Stimulated activated CD4-positive, alpha-beta T cell treated with anti-CD3 and anti-CD28 coated beads, Interleukin-4, amount 100 ng/mL, for 4 hours (primary cell): ENCODE measurements at regions not wholly inside any gene's neighbourhood (a gene's known extent, or its start where the extent isn't known, plus 50 kb on each side); places are given as distances from the start of the nearest gene placed in this dataset.
"Not testable (repeated sequence)": the region's sequence is repeated elsewhere in the genome, so short reads cannot be mapped to it uniquely, and the experiment has no call there.

Experiments
- DNase-seq, 2 experiments: peaks; one replicate each; pipeline ENCODE4 v3.0.0-alpha.2; 2020

DNA sequence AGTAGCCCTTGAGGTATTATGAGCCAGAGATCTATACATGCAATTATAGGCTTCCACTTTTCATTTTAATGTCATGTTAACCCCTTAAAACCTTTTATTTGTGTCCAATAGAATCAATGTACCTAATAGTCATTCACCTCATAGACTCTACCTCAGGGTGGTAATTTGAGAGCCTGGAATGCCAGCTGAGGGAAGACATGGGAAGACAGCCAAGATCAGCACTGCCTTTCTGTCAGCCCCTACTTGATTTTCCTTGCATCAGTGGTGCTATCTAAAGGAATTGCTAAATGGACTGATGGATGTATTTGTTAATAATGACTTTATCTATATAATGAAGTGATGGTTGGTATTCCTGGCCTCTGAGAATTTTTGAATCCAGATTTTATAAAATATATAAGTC, 113.3 kb upstream of the GBE1 start:
- DNase-seq: no peak

DNA sequence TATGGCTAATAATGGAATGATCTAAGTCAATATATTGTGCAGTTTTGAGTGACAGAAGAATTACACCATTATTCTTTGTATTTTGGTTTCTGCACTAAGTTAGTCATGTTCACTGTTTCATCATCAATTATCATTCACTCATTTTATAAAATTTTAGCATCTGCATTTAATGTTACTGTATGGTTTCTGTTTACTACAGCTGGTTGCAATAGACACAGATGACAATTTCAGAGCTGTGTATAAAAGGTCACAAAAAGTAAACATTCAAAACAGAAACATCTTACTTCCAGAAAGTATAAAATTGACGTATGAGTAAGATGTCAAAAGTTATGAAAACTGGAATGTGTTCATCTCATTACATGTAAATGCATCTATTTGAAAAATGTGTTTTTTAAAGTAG, 111.1 kb upstream of the GBE1 start:
- no peak for DNase-seq

DNA sequence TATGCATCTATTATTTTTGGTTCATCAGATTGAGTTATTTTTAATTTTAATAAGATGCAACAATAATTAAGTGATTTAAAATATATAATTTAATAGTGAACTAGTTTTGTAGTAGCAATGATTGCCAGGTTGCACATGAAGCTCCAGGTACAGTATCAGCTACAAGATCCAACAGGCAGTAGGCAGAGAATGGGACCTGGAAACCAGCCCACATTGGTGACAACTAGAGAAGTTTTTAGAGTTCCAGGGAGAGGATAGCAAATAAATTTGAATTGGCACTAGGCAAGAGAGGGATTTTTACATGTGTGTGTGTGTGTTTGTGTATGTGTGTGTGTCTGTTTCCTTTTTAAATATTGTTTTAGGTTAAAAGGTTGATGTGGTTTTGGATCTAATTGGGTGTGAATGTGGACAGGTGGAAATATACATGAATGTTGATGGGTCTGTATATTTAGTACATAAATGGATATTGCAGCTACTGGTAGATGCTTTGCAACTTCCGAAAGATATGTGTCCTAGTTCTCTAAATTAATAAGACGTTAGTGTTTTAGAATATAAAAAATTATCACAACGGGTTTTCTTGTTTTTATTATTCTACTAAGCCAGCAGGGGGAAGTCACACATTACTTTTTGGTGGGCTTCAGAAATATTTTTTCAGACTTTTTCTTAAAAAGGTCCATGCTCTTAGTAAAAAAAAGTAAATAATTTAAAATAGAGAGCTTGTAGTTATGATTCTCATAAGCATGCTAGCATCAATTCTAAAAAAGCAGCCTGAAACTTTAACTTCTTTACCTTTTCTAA, 110.1 kb upstream of the GBE1 start:
- DNase-seq: no peak

DNA sequence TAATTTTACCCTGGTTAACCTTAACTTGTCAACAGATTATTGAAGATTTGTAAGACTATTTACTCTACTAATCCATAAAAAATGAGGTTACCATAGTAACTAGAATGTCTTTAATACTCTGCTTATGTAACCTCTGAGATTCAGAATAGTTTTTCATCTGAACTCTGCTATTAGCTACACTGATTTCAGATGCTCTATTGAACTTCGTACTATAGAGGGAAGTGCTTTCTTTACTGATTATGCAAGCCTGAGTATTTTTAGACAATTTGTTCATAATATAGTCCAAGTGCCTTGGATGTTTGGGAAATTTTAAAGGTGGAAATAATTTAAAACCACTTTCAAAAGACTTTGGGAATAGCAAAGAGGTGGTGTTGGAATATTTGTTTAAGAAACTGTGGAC, 107.9 kb upstream of the GBE1 start:
- DNase-seq: no peak

DNA sequence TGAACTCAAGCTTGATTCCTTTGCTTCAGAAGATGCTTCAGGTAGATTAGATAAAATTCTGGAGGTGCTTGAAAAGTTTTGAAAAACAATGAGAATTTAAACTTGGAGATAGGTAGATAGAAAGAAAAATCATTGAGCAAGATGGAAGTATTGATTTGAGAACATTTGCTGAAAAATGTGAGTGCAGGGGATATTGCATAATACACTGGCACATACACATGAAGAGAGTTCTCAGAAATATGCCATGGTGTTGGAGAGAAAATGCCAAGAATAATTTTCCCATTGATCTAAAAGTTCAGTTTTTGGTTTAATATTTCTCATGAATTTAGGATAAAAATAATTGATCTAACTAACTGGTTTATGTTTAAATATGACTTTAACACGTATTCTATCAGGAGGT, 107.2 kb upstream of the GBE1 start:
- no peak for DNase-seq

DNA sequence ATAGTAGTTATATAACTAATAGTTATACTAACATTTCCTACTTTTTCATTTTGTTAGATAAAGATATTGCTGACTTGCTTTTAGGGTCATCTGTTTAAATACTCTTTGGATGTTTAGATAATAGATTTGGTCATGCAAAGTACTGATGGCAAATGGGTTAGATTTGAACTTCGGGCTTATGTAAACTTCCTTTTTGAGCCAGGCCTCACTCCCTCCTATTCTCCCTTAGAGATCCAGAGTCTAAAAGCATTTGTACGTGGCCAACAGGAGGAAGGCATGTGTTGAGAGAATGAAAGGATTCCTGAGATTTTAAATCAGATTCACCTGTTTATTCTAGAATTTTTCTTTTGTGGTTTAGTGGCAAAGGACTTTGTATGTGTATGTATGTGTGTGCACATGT, 106.4 kb upstream of the GBE1 start:
- DNase-seq: no peak

DNA sequence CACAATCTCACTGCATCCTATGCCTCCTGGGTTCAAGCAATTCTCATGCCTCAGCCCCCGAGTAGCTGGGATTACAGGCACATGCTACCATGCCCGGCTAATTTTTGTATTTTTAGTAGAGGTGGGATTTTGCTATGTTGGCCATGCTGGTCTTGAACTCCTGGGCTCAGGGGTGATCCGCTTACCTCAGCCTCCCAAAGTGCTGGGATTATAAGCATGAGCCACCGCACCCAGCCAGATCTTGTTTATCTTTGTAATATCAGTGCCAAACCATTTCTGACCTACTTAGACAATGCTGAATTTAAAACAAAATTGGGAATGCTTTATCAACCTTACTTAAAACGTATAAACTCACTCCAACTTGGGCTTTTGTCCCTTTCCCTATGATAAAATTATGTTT, 103.7 kb upstream of the GBE1 start:
- not testable (repeated sequence) for DNase-seq

DNA sequence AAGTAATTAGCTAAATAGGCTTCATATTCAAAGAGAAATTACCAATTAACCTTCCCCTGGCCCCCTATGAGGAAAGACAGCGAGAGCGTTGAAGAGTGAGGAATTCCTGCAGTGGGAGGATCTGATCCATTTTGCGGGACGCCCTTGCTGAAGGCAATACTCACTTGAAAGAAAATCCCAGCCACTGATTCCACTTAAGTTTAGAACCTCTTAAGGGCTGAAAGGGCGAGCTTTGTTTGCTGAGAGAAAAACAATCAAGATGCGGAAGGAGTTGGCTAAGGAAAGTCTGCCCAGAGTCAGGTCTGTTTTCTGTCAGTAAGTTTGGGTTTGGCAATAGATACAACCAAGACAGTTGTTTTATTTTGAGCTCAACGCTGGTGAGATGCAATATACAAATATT, 102.8 kb upstream of the GBE1 start:
- no peak for DNase-seq

DNA sequence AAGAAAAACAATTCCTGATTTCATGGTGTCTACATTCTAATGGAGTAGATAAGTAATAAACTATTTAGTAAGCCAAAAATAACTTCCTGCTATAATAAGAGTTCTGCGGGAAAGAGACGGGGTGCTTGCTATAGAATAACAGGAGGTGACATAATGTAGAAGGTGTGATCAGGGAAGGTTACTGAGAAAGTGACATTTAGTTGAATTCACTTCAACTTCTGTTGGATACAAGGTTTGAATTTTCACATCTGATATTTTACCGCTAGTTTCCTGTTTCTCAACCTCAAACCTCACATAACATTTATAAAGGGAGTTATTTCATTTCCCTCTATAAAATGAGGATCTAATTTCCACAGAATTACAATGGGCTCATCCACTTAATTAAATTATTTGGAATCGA, 102.3 kb upstream of the GBE1 start:
- no peak for DNase-seq

DNA sequence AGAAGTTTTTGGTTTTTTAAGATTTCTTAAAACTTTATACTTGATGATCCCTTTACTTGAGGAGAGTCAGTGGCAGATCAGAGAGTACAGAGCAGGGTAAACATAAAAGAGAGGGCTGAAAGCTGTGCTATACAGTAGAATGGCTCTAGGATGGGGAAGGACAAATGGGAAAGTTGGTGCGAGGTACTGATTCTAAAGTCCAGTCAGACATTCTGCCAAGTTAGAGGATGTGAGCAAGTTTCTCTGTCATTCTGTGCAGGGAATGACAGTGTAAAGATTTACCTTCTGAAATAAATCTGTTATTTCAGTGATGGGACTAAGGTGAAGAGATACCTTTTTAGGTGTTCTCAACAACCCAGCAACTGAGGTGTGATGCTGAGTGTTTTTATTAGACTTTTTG, 100.1 kb upstream of the GBE1 start:
- DNase-seq: no peak

DNA sequence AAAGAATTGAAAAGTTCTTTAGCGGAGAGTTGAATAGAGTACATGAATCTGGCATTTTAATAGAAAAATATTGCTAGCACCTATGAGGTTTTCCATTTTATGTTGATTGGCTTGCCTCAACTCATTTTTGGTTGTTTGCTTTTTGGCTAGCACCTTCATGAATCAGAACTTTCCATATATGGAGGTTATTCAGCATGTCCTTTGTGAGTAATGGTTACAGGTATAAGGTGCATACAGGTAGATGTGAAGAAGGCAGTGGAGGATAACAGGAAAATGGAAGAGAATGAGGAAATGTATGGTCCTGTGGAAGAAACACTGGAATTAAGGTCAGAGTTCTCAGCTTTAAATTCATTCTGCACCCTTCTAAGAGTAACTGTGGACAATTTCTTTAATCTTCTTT, 98.1 kb upstream of the GBE1 start:
- no peak for DNase-seq

DNA sequence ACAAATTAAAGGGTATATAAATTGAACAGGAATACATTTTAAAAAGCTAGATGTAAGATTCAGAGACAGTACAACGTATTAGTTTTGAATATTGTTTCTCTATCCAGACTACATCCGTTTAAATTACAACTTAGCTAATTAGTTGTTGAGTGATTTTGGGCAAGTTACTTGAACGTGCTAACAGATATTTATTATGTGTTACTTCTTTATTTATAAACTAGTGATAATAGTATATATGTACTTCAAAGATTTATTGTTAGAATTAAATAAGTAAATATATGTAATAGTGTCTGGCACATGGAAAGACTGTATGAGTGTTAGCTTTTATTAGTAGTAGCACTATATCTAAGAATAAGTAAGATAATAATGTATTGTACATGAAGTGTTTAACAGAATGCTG, 92.0 kb upstream of the GBE1 start:
- no peak for DNase-seq

DNA sequence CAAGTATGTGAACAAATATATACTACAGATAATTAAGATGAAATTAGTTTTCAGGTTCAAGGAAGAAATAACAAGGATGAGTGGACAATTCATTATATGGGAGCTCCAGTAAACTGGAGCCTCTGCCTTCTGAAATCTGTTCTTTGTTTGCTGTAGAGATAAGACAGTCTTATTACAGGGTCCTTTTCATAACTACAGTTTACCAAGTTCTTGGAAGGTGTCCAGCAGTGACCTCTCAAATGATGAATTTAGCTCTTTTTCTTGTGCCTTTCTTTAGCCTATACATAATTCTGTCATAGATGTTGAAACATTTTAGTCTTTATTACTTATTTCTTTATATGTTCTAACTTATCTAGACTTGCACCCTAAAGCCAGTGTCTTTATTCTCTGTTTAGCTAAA, 89.7 kb upstream of the GBE1 start:
- no peak for DNase-seq

DNA sequence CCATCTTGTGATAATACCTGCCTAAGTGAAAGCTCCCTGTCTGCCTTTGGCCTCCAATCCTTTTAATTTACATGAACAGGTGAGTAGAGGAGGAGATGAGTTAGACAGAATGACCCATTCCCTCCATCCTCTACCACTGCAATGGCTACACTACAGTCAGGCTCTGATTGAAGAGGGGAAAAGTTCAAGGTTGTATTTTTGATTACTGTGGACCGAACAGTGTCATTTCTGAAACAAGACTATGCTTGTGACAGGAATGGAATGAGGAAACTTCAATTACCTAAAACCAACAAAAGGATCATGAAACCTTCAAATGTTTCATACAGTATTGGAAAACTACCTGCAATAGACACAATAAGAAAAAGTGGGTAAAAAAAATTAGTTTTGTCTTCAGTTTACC, 85.5 kb upstream of the GBE1 start:
- no peak for DNase-seq

DNA sequence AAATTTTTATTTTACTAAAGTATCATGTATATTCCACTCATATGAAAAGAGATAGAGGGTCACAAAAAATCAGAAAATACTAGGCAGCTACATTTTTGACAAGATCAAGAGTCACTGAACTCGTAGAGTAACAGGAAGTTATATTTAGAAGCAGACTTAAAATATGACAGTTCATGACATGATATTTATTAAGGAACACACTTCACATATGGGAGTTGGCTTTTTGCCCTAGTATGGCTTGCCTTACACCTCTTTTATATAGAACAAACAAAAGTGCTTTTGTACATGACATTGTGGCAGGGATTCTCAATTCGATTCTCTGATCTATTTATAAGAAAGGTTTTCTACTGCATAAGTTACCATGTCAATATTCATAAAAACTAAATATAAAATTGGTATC, 80.1 kb upstream of the GBE1 start:
- no peak for DNase-seq

DNA sequence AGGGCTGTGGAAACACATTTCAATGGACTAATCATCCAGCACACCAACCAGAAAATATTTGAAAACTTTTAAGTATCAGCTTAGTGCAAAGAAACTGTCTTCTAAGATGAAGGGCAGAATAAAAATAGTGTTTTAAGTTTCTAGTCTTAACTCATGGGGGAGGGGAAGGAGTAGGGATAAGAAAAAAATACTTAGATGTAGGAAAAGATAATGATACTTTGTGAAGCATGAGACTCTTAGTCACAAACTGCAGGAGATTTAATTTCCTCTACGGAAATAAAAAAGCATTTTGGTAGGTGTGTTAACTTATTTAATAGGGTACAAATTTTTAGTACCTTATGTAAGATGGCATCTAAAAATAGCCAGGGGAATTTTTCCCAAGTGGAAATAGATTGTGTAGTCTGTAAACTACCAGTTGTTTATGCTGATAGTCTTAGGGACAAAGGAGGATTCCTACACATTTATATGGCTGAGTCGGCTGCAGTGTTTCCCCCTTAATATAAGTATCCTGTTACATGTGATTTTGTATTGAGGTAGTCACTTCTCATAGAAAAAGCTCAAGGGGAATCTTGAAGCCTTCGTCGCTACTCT, 78.2 kb upstream of the GBE1 start:
- no peak for DNase-seq

DNA sequence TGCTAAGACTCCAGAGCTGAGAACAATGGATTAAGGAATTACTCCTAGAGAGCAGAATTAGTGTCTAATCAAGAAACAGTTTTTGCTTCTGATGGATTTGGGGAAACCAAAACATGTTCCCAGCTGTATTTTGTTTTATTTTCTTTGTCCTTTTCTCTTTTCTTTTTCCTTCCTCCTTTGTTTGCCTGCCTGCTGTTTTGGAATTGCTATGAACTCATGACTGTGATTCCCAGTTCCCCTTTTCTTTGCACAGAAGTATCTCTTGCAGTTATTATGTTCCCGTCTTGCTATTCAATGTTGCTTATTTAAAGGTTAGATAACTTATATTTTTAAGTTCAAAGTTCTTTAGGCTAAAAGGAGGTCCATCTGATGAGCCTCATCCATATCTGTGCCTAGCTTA, 77.0 kb upstream of the GBE1 start:
- DNase-seq: no peak

DNA sequence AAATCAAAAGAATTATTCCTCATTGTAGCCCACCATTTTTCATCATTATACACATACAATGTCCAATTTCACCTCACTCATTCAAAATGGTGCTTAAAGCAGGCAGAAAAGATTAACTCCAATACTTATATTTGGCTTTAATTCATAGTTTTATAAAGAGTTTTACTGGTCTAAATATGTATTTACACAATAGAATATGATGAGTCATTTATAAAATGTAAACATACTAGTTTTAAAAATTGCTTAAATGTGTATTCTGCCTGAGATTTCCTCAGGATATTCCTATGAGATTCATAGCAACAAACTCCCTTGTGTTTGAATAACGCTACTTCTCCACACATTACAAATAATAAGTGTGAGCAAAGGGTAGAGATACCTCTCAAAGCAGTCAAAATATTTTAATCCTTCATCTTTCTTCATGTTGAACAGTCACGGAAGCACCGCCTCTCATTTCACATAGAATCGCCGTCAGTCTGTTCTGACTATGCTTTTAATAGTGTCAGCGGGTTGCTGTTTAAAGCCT, 75.7 kb upstream of the GBE1 start:
- DNase-seq: no peak

DNA sequence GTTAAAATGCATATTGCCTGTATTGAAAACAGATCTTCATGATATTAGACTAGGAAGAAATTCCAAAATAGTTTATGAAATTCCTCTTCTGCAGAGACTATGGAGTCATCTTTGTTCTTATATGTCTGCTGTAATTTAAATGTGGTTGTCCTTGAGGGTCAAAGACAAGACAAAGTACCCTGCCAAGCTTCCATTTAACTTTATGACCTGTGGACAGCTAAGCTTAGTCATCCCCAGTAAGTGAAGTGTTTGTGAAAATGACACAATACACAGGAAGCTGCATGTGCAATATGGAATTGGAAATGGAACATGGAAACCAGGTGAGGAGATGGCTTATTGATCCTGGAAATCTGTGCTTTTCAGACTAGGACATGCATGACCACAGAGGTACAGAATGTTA, 68.5 kb upstream of the GBE1 start:
- no peak for DNase-seq

DNA sequence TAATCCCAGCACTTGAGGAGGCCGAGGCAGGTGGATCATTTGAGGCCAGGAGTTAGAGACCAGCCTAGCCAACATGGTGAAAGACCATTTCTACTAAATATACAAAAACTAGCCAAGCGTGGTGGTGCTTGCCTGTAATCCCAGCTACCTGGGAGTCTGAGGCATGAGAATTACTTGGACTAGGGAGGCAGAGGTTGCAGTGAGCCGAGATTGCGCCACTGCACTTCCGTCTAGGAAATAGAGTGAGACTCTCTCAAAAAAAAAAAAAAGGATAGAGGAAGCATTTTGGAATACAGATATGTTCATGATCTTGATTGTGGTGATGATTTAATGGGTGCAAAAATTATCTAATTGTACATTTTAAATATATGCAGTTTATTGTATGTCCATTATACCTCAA, 67.8 kb upstream of the GBE1 start:
- not testable (repeated sequence) for DNase-seq

DNA sequence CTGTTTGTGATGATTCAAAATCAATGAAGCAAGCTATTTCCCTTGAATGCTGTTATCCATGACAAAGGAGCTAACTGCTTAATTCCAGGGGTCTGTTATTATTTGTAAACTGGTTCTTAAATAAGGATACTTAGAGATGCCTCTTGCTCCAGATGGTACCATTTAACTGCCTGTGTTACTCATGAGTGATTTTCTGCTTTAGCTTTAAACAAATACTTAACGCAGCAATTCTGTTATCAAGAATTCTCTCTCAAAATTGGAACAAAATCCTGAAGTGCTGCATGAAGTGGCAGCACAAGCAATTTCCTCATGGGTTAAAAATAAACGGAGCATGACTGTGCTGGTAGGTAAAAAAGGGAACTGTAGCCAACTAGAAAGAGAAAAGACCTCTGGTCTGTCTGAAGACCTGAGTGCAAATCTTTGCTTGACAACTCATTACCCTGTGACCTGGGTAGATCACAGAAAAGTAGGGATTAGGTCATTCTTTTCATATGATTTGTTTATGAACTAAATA, 62.5 kb upstream of the GBE1 start:
- no peak for DNase-seq

DNA sequence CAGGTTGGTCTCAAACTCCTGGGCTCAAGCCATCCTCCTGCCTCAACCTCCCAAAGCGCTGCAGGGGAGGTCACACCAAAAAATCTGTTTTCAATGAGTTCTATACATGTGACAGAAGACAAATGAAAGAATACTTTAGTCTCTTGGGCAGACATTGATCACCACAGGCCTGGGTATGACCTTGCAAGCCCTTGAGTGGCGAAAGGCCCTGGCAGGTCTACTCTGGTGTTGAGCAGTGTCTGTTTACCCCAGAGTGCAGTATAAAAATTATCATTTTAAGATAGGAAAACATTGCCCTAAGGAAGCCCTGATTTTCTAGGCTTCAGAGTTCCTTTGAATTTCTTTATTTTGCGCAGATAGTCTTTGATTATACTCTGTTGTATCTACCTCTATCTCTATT, 61.6 kb upstream of the GBE1 start:
- no peak for DNase-seq

DNA sequence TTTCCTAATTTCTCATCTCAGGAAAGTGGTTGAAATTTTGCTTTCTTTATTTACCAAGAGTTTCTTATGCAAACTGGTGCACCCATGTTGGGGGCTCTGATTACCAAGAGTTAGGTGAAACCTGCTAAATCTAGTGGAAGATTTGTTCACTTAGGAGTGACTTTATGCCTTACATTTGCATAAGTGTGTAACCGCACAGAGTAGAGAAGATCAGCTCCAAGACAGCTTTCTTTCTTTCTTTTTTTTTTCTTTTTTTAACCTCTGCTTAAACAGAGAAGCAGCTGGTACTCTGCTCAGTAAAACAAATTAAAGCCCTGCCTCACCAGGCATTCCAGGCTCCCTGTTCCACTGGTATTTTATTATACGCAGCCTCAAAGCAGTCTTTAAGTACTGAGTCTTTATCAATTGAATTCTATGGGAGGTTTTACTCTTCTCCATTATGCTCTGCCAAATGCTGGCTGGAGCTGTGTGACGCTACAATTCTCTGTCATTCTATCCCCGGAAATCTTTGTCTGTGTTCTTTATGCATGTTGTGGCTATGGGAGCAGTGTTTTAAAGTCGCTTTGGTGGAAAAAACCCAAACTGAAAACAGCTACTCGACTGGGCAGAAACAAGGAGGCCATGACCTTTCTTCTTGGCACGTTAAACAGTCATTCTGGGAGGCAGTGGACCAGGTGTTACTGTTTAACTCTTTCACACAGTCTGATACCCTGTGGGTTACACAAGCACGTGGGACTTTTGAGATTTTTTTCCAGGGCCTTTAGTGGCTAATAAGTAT, 55.2 kb upstream of the GBE1 start:
- no peak for DNase-seq

DNA sequence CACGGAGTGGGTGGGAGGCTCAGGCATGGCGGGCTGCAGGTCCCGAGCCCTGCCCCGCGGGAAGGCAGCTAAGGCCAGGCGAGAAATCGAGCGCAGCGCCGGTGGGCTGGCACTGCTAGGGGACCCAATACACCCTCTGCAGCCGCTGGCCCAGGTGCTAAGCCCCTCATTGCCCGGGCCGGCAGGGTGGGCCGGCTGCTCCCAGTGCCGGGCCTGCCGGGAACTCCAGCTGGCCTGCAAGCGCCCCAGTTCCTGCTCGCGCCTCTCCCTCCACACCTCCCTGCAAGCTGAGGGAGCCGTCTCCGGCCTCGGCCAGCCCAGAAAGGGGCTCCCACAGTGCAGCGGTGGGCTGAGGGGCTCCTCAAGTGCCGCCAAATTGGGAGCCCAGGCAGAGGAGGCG, 50.7 kb upstream of the GBE1 start:
- DNase-seq: not testable (repeated sequence)
